Upper lobe of left lung (tissue), 6 donors: ENCODE measurements at regions not wholly inside any gene's neighbourhood (a gene's known extent, or its start where the extent isn't known, plus 50 kb on each side); places are given as distances from the start of the nearest gene placed in this dataset.

Experiments
- ATAC-seq, 2 donors: fragments of 200-7000 bp; cut with Tn5 transposase; one replicate each; pipeline ENCODE4 v1.9.1; 2022; ENCODE audit warnings: mild to moderate bottlenecking in 2 of 2, moderate library complexity in 2 of 2; ENCODE audit not compliant: low FRiP score in 2 of 2
- DNase-seq, 2 donors: peaks; one replicate each; pipeline ENCODE4 v3.0.0-alpha.2; 2019 to 2020
- H3K27ac ChIP-seq, 4 donors: fragments of 200-600 bp; sonication (generic); one replicate each; pipeline ENCODE4 v1.5.1; 2016 to 2019
- H3K27me3 ChIP-seq, 4 donors: fragments of 200-600 bp; sonication (generic); one replicate each; pipeline ENCODE4 v1.5.1; 2017 to 2019
- H3K36me3 ChIP-seq, 4 donors: fragments of 200-600 bp; sonication (generic); one replicate each; pipeline ENCODE4 v1.5.1; 2016 to 2019
- H3K4me1 ChIP-seq, 4 donors: fragments of 200-600 bp; sonication (generic); one replicate each; pipeline ENCODE4 v1.5.1; 2018 to 2019
- H3K4me3 ChIP-seq, 4 donors: fragments of 200-600 bp; sonication (generic); one replicate each; pipeline ENCODE4 v1.5.1; 2017 to 2019; ENCODE audit warnings: mild to moderate bottlenecking in 2 of 4, moderate library complexity in 1 of 4
- H3K9me3 ChIP-seq, 4 donors: fragments of 200-600 bp; sonication (generic); one replicate each; pipeline ENCODE4 v1.5.1; 2018 to 2019
- EP300 ChIP-seq, 4 donors: sonication (generic); formaldehyde crosslinking; IDR thresholded peaks; one replicate each; pipeline ENCODE4 v1.5.1; 2017; ENCODE audit warnings: antibody characterized with exemption in 4 of 4, control low read depth in 2 of 4
- POLR2A ChIP-seq, 4 donors: fragments of 450-650 bp; IDR thresholded peaks; one replicate each; pipeline ENCODE4 v1.5.1; 2016 to 2017; ENCODE audit warnings: antibody characterized with exemption in 4 of 4, mild to moderate bottlenecking in 2 of 4
- POLR2AphosphoS5 ChIP-seq, 2 donors: sonication (generic); formaldehyde crosslinking; IDR thresholded peaks; one replicate each; pipeline ENCODE4 v1.5.1; 2017; ENCODE audit warnings: antibody characterized with exemption in 2 of 2
- WGBS, 2 donors: methylation state at CpG; one replicate each; pipeline ENCODE4 v1.1.5; 2017 to 2018; 5-methylcytosine and 5-hydroxymethylcytosine counted together
- TF ChIP-seq, protein P1 (sequence below), 6 experiments: fragments of 450-650 bp in 4 of 6; fragments of 200-600 bp in 2 of 6; sonication (generic) in 2 of 6; IDR thresholded peaks; one replicate each; pipeline ENCODE4 v1.5.1; 2016 to 2019; ENCODE audit warnings: antibody characterized with exemption in 6 of 6
- donor health status: DM: no; HTN: no; CAD: no; lungs with moderate emphysema.
- donor health status: DM: no; HTN: yes; CAD: no; lungs with severe emphysema.

GRCh38 chr2:8548065-8548618, 133.7 kb upstream of the ID2 start:
- DNase-seq (no peak), ATAC-seq (no peak)
- no peaks in the 10 kb centered on the region for H3K36me3 ChIP-seq
- no peaks in the 10 kb centered on the region for H3K9me3 ChIP-seq
- no peak overlapping the region for H3K4me3 ChIP-seq
- H3K27me3 ChIP-seq = no peaks in the 10 kb centered on the region
- WGBS, 2 donors = 81 to 82% methylated on average over 4 to 9 of the region's 9 CpGs
- peaks cover 3 to 29% (median 20%) of the 10 kb centered on the region in 4 donors for H3K4me1 ChIP-seq
- H3K27ac ChIP-seq = no peak overlapping the region
- no peak for TF ChIP-seq POLR2AphosphoS5 (IDR thresholded peaks at IDR 0.05)
- TF ChIP-seq, protein P1, sequence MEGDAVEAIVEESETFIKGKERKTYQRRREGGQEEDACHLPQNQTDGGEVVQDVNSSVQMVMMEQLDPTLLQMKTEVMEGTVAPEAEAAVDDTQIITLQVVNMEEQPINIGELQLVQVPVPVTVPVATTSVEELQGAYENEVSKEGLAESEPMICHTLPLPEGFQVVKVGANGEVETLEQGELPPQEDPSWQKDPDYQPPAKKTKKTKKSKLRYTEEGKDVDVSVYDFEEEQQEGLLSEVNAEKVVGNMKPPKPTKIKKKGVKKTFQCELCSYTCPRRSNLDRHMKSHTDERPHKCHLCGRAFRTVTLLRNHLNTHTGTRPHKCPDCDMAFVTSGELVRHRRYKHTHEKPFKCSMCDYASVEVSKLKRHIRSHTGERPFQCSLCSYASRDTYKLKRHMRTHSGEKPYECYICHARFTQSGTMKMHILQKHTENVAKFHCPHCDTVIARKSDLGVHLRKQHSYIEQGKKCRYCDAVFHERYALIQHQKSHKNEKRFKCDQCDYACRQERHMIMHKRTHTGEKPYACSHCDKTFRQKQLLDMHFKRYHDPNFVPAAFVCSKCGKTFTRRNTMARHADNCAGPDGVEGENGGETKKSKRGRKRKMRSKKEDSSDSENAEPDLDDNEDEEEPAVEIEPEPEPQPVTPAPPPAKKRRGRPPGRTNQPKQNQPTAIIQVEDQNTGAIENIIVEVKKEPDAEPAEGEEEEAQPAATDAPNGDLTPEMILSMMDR (IDR thresholded peaks at IDR 0.05) = no peak
- TF ChIP-seq EP300 (IDR thresholded peaks at IDR 0.05) = no peak
- no peak for TF ChIP-seq POLR2A (IDR thresholded peaks at IDR 0.05)

GRCh38 chr2:8548619-8549150, 133.2 kb upstream of the ID2 start:
- no peak for DNase-seq
- no peak overlapping the region for H3K27ac ChIP-seq
- H3K9me3 ChIP-seq = no peaks in the 10 kb centered on the region
- H3K4me3 ChIP-seq = no peak overlapping the region
- no peak for ATAC-seq
- H3K27me3 ChIP-seq = no peaks in the 10 kb centered on the region
- peaks cover 3 to 27% (median 18%) of the 10 kb centered on the region in 4 donors for H3K4me1 ChIP-seq
- TF ChIP-seq POLR2A (IDR thresholded peaks at IDR 0.05) (no peak), EP300 (IDR thresholded peaks at IDR 0.05) (no peak), POLR2AphosphoS5 (IDR thresholded peaks at IDR 0.05) (no peak)
- TF ChIP-seq, protein P1 (IDR thresholded peaks at IDR 0.05) = no peak
- 86 to 94% methylated on average over 4 to 6 of the region's 6 CpGs for WGBS, 2 donors
- H3K36me3 ChIP-seq = no peaks in the 10 kb centered on the region

- no peaks in the 10 kb centered on the region for H3K36me3 ChIP-seq
- no peak overlapping the region for H3K27ac ChIP-seq
- H3K27me3 ChIP-seq = no peaks in the 10 kb centered on the region
- no peaks in the 10 kb centered on the region for H3K9me3 ChIP-seq
- no peak for DNase-seq
- H3K4me1 ChIP-seq = peaks cover 3 to 20% (median 11%) of the 10 kb centered on the region in 4 donors
- no peak overlapping the region for H3K4me3 ChIP-seq
- ATAC-seq = no peak
- 93 to 95% methylated on average over 11 of the region's 11 CpGs for WGBS, 2 donors
- no peak for TF ChIP-seq POLR2A (IDR thresholded peaks at IDR 0.05)
- TF ChIP-seq EP300 (IDR thresholded peaks at IDR 0.05) = no peak
Observed at GRCh38 chr2:8549273-8549922, 132.5 kb upstream of the ID2 start.

DNA sequence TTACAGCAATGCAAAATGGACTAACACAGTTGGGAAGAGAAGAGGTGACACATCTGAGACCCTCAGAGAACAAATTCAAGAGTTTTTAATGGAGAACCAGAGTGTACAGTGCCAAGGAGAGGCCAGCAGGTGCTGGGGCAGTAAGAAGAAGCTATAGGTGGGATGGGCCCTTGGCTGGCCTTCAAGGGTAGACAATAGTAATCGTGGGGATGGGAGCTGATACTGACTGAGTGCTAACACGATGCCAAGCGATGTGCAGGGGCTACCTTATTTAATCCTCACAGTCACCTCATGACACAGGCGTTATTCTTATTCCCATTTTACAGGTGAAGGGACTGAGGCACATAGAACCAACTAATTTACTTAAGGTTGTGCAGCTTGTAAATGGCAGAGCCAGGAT, 131.9 kb upstream of the ID2 start:
- WGBS, 2 donors = 92% methylated on average over 4 of the region's 4 CpGs
- H3K4me3 ChIP-seq = no peak overlapping the region
- H3K27me3 ChIP-seq = no peaks in the 10 kb centered on the region
- ATAC-seq = no peak
- no peak overlapping the region for H3K27ac ChIP-seq
- H3K36me3 ChIP-seq = no peaks in the 10 kb centered on the region
- no peaks in the 10 kb centered on the region for H3K9me3 ChIP-seq
- peaks cover 0 to 17% (median 7%) of the 10 kb centered on the region in 4 donors for H3K4me1 ChIP-seq
- TF ChIP-seq POLR2A (IDR thresholded peaks at IDR 0.05) (no peak), POLR2AphosphoS5 (IDR thresholded peaks at IDR 0.05) (no peak)
- no peak for DNase-seq

DNA sequence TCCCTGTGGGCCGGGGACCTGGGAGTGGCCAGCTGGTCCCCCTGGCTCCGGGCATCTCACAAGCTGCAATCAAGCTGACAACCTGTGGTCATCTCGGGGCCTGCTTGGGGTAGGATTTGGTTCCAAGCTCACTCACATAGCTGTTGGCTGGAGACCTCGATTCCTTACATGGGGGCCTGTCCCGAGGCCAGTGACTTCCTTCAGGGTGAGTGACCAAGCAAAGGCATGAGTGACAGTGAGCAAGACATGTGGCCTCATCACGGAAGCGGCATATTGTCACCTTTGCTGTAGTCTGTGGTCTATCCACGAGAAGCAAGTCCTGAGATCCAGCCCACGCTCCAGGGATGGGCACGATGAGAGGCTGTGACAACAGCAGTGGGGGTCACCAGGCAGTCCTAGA, 131.4 kb upstream of the ID2 start:
- WGBS, 2 donors = 92% methylated on average over 9 of the region's 10 CpGs; no CpG with 5 or more reads in 1 of the 2 donors
- TF ChIP-seq, protein P1 (IDR thresholded peaks at IDR 0.05) = no peak
- TF ChIP-seq POLR2AphosphoS5 (IDR thresholded peaks at IDR 0.05) (no peak), EP300 (IDR thresholded peaks at IDR 0.05) (no peak), POLR2A (IDR thresholded peaks at IDR 0.05) (no peak)
- Histone ChIP-seq H3K4me3 (no peak overlapping the region), H3K27me3 (no peaks in the 10 kb centered on the region), H3K36me3 (no peaks in the 10 kb centered on the region), H3K9me3 (no peaks in the 10 kb centered on the region), H3K27ac (no peak overlapping the region), H3K4me1 (peaks cover 0 to 12% (median 4%) of the 10 kb centered on the region in 4 donors)
- ATAC-seq (no peak), DNase-seq (no peak)
